ENCODE measurements at regions not wholly inside any gene's neighbourhood (a gene's known extent, or its start where the extent isn't known, plus 50 kb on each side); places are given as distances from the start of the nearest gene placed in this dataset.

- H3K27ac ChIP-seq (replicated peaks), result no peak overlapping the region
- intact Hi-C loops (cut with micrococcal nuclease), result no loop called here
- TF ChIP-seq, protein P1, sequence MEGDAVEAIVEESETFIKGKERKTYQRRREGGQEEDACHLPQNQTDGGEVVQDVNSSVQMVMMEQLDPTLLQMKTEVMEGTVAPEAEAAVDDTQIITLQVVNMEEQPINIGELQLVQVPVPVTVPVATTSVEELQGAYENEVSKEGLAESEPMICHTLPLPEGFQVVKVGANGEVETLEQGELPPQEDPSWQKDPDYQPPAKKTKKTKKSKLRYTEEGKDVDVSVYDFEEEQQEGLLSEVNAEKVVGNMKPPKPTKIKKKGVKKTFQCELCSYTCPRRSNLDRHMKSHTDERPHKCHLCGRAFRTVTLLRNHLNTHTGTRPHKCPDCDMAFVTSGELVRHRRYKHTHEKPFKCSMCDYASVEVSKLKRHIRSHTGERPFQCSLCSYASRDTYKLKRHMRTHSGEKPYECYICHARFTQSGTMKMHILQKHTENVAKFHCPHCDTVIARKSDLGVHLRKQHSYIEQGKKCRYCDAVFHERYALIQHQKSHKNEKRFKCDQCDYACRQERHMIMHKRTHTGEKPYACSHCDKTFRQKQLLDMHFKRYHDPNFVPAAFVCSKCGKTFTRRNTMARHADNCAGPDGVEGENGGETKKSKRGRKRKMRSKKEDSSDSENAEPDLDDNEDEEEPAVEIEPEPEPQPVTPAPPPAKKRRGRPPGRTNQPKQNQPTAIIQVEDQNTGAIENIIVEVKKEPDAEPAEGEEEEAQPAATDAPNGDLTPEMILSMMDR (IDR thresholded peaks at IDR 0.05; ENCODE audit: borderline replicate concordance), result no peak
- H3K36me3 ChIP-seq, result no peaks in the 10 kb centered on the region
- no peak for DNase-seq
- no peak overlapping the region for H3K4me3 ChIP-seq
- no peaks in the 10 kb centered on the region for H3K4me1 ChIP-seq
- peaks cover 18% of the 10 kb centered on the region for H3K27me3 ChIP-seq (ENCODE audit: low read depth)
- H3K9me3 ChIP-seq (replicated peaks), result no peaks in the 10 kb centered on the region
Measured at GRCh38 chr6:19988555-19988954, 151.4 kb downstream of the ID4 start.

DNA sequence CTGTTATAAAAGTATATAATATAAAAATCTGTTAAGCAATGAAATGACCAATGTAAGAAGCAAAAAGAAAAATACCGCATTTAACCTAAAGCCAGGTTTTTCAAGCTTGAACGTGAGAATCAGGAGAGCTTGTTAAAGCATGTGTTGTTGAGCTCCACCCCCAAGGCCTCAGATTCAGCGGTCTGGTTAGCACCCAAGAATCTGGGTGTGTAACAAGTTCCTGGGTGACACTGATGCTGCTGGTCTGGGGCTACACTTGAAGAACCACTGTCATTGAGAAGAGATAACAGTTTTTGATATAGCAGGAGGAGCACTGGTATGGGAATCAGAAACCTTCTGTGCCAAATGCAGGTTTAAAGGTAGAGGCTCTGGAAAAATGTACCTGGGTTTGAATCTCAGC is 154.0 kb downstream of the ID4 start:
- TF ChIP-seq, protein P1 (IDR thresholded peaks at IDR 0.05; ENCODE audit: borderline replicate concordance), result no peak
- Histone ChIP-seq H3K4me1 (no peaks in the 10 kb centered on the region), H3K27ac (replicated peaks) (no peak overlapping the region), H3K9me3 (replicated peaks) (no peaks in the 10 kb centered on the region), H3K36me3 (no peaks in the 10 kb centered on the region), H3K27me3 (ENCODE audit: low read depth) (peaks cover 28% of the 10 kb centered on the region), H3K4me3 (no peak overlapping the region)
- no peak for DNase-seq
- intact Hi-C loops (cut with micrococcal nuclease), result no loop called here

DNA sequence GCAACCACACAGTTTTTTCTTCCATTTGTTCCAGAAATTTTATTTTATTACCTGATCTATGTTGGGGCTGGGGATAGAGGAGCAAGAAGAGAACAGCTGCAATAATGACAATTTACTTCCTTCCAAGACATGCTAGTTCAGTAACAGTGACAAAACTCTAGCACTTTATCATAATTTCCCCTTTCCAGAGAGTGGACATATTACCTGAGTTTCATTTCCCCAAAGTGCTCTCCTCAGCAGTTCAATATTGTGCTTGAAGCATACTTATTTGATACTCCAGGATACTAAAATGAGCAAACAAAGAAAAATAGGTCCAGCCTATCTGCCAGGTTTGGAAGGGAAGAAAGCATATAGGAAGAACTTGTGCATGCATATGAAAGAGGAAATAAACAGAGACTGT is 157.7 kb downstream of the ID4 start:
- Histone ChIP-seq H3K27me3 (ENCODE audit: low read depth) (peaks cover 34% of the 10 kb centered on the region), H3K36me3 (no peaks in the 10 kb centered on the region), H3K4me3 (no peak overlapping the region), H3K27ac (replicated peaks) (no peak overlapping the region), H3K4me1 (no peaks in the 10 kb centered on the region), H3K9me3 (replicated peaks) (no peaks in the 10 kb centered on the region)
- DNase-seq, result no peak
- TF ChIP-seq, protein P1 (IDR thresholded peaks at IDR 0.05; ENCODE audit: borderline replicate concordance), result no peak
- intact Hi-C loops (cut with micrococcal nuclease), result no loop called here

DNA sequence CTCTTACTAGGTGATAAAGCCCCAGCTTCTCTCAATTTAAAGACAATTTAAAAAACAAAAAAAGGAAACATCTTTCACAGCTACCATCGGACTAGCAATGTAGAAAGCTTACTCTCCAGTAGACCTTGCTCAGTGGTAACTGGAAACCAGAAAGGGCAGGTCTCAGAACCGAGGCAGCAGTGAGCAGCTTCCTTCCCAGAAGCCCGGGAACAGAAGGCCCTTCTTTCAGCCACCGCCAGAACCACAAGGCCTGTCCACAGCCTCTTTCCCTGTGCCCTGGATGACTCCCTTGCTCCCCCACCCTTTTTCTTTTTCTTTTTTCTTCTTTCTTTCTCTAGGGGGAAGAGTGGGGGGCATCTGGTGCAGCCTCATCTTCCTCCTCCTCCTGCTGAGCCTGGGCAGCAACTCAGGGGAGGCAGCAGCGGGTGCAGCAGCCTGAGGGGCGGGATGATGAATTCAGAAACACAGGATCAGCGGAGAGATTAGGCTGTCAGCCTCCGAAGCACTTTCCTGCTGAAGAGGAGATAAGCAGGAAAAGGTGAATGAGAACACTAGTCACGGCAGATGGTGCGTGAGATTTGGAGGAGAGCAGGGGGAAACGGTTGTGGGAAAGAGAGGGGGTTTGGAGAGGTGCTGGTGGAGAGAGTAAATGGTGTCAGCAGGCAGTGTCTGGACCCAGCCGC is 158.5 kb downstream of the ID4 start:
- Histone ChIP-seq H3K9me3 (replicated peaks) (no peaks in the 10 kb centered on the region), H3K27ac (replicated peaks) (no peak overlapping the region), H3K27me3 (ENCODE audit: low read depth) (peaks cover 34% of the 10 kb centered on the region), H3K36me3 (no peaks in the 10 kb centered on the region), H3K4me1 (no peaks in the 10 kb centered on the region), H3K4me3 (no peak overlapping the region)
- no peak for DNase-seq
- intact Hi-C loops (cut with micrococcal nuclease), result no loop called here
- TF ChIP-seq, protein P1 (IDR thresholded peaks at IDR 0.05; ENCODE audit: borderline replicate concordance), result no peak

DNA sequence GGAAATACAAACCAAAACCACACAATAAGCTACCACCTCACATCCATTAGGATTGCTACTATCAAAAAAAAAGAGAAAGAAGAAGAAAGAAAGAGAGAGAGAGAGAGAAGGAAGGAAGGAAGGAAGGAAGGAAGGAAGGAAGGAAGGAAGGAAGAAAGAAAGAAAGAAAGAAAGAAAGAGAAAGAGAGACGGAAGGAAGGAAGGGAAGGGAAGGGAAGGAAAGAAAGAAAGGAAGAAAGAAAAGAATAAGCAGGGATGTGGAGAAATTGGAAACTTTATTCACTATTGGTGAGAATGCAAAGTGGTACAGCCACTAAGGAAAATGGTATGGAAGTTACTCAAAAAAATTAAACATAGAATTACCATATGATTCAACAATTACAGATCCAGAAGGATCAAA is 159.9 kb downstream of the ID4 start:
- no peaks in the 10 kb centered on the region for H3K4me1 ChIP-seq
- TF ChIP-seq, protein P1 (IDR thresholded peaks at IDR 0.05; ENCODE audit: borderline replicate concordance), result no peak
- H3K36me3 ChIP-seq, result no peaks in the 10 kb centered on the region
- H3K27me3 ChIP-seq (ENCODE audit: low read depth), result peaks cover 22% of the 10 kb centered on the region
- no peak overlapping the region for H3K27ac ChIP-seq (replicated peaks)
- DNase-seq, result no peak
- intact Hi-C loops (cut with micrococcal nuclease), result no loop called here
- H3K9me3 ChIP-seq (replicated peaks), result no peaks in the 10 kb centered on the region
- no peak overlapping the region for H3K4me3 ChIP-seq
